Endothelial cell of umbilical vein (primary cell): ENCODE measurements at regions not wholly inside any gene's neighbourhood (a gene's known extent, or its start where the extent isn't known, plus 50 kb on each side); places are given as distances from the start of the nearest gene placed in this dataset.

Experiments used
- BruUV-seq: library from RNA; stranded (reverse); fragments of 400-500 nt; replicated peaks from 2 replicates; lab custom pipeline; 2021; lab: Mats Ljungman, UMichigan
- CTCF ChIA-PET: fragments of 300-600, 350-600 bp; sonication (Branson Sonifier 250); formaldehyde crosslinking; loops from one replicate; lab custom pipeline; 2021; ENCODE audit warnings: antibody characterized with exemption, inconsistent platforms; lab: Charles Lee
- POLR2A ChIA-PET: fragments of 300-600, 350-600 bp; sonication (Branson Sonifier 250); formaldehyde crosslinking; loops from one replicate; lab custom pipeline; 2021; ENCODE audit warnings: antibody characterized with exemption, inconsistent platforms; lab: Charles Lee
- DNase-seq: peaks from one replicate; pipeline ENCODE4 v3.0.0-alpha.2; 2011; ENCODE audit warnings: low read depth, low spot score
- FAIRE-seq: peaks from 2 replicates; lab custom pipeline; 2011; peaks lifted over from hg19 to GRCh38; lab: Jason Lieb, UNC
- H2AFZ ChIP-seq: 2 replicates; pipeline ENCODE4 v1.6.0; 2012; ENCODE audit warnings: low read depth, low read length, control low read depth, inconsistent platforms
- H3K27ac ChIP-seq: 2 replicates; pipeline ENCODE4 v1.5.1; 2011; ENCODE audit warnings: low read depth, mild to moderate bottlenecking, control low read depth, low read length, moderate library complexity; ENCODE audit not compliant: insufficient read depth
- H3K27me3 ChIP-seq, 2 experiments: 2 replicates each; pipeline versions ENCODE4 v1.6.0 to v1.6.1; 2011; ENCODE audit warnings: low read length in 2 of 2, mixed read lengths in 1 of 2; ENCODE audit not compliant: control insufficient read depth in 2 of 2, insufficient read depth in 2 of 2
- H3K36me3 ChIP-seq, 2 experiments: 2 replicates in 1 of 2; 3 replicates in 1 of 2; pipeline ENCODE4 v1.5.1; 2011; ENCODE audit warnings: low read length in 2 of 2, mild to moderate bottlenecking in 1 of 2, moderate library complexity in 1 of 2; ENCODE audit not compliant: control insufficient read depth in 2 of 2, insufficient read depth in 2 of 2; ENCODE audit errors: extremely low read depth in 1 of 2
- H3K4me1 ChIP-seq: 3 replicates; pipeline ENCODE4 v1.5.1; 2011; ENCODE audit warnings: mild to moderate bottlenecking, low read length; ENCODE audit not compliant: control insufficient read depth, insufficient read depth; ENCODE audit errors: extremely low read depth
- H3K4me2 ChIP-seq: 2 replicates; pipeline ENCODE4 v1.6.1; 2011; ENCODE audit warnings: low read length, control low read depth, mixed read lengths; ENCODE audit not compliant: insufficient read depth
- H3K4me3 ChIP-seq, 3 experiments: fragments of 200-600 bp in 1 of 3; sonication (generic), shearing (Covaris generic) in 1 of 3; replicated peaks in 1 of 3; 2 replicates each; pipeline ENCODE4 v1.5.1; 2011 to 2016; ENCODE audit warnings: control low read depth in 3 of 3, low read length in 3 of 3, mild to moderate bottlenecking in 2 of 3, inconsistent platforms in 1 of 3, low read depth in 1 of 3, moderate library complexity in 1 of 3; ENCODE audit not compliant: insufficient read depth in 1 of 3
- H3K79me2 ChIP-seq: 2 replicates; pipeline ENCODE4 v1.6.0; 2012; ENCODE audit warnings: low read length, inconsistent platforms; ENCODE audit not compliant: control insufficient read depth, insufficient read depth
- H3K9ac ChIP-seq: replicated peaks from 2 replicates; pipeline ENCODE3; 2011; ENCODE audit warnings: low read length, control low read depth; ENCODE audit not compliant: insufficient read depth; ENCODE audit errors: extremely low read depth
- H3K9me1 ChIP-seq: replicated peaks from 3 replicates; pipeline ENCODE4 v1.6.0; 2011; ENCODE audit warnings: mild to moderate bottlenecking, low read length; ENCODE audit not compliant: control insufficient read depth, insufficient read depth; ENCODE audit errors: extremely low read depth
- H3K9me3 ChIP-seq: replicated peaks from 2 replicates; pipeline ENCODE4 v1.5.1; 2012; ENCODE audit warnings: low read length, inconsistent platforms; ENCODE audit not compliant: control insufficient read depth, insufficient read depth
- H4K20me1 ChIP-seq: replicated peaks from 2 replicates; pipeline ENCODE3; 2011; ENCODE audit warnings: mild to moderate bottlenecking, low read length; ENCODE audit not compliant: control insufficient read depth, insufficient read depth; ENCODE audit errors: extremely low read depth
- EZH2 ChIP-seq: IDR thresholded peaks from 2 replicates; pipeline ENCODE4 v1.6.1; 2012; ENCODE audit warnings: borderline replicate concordance, low read depth, mild to moderate bottlenecking, moderate library complexity, low read length, inconsistent platforms; ENCODE audit not compliant: severe bottlenecking
- FOS ChIP-seq: IDR thresholded peaks from 2 replicates; pipeline ENCODE4 v1.6.1; 2011; ENCODE audit warnings: mild to moderate bottlenecking, low read length, moderate library complexity, borderline replicate concordance; ENCODE audit not compliant: insufficient read depth
- GATA2 ChIP-seq: IDR thresholded peaks from 2 replicates; pipeline ENCODE4 v1.7.0; 2011; ENCODE audit warnings: low read depth, mild to moderate bottlenecking, moderate library complexity, mixed read lengths, low read length; ENCODE audit not compliant: insufficient read length, insufficient read depth
- JUN ChIP-seq: IDR thresholded peaks from 2 replicates; pipeline ENCODE4 v1.6.1; 2011; ENCODE audit warnings: borderline replicate concordance, low read depth; ENCODE audit not compliant: insufficient read length, insufficient read depth
- MYC ChIP-seq: IDR thresholded peaks from one replicate; pipeline ENCODE4 v1.6.1; 2011; ENCODE audit warnings: mild to moderate bottlenecking, low read depth, low read length
- POLR2A ChIP-seq: IDR thresholded peaks from 2 replicates; pipeline ENCODE4 v1.6.1; 2012; ENCODE audit warnings: low read depth, mild to moderate bottlenecking, control low read depth, low read length
- POLR2AphosphoS5 ChIP-seq: IDR thresholded peaks from 2 replicates; pipeline ENCODE4 v1.6.1; 2012; ENCODE audit warnings: low read depth, mild to moderate bottlenecking, control low read depth, low read length, moderate library complexity; ENCODE audit not compliant: insufficient read depth
- dilution Hi-C: fragments of 300-500 bp; cut with MboI; formaldehyde crosslinking; loops from one replicate; pipeline ENCODE4 v1.15.0; 2019; ENCODE audit warnings: low sequenced_read_pairs; ENCODE audit not compliant: extremely low pct_ligation_motif_present
- intact Hi-C: fragments of 100-400 bp; cut with micrococcal nuclease; formaldehyde crosslinking; loops from one replicate; pipeline ENCODE4 v1.10.0; 2022
- TF ChIP-seq, protein P1 (sequence below): IDR thresholded peaks from 2 replicates; pipeline ENCODE4 v1.6.1; 2011; ENCODE audit not compliant: insufficient read depth, insufficient read length
- TF ChIP-seq, protein P2 (sequence below), 2 donors: IDR thresholded peaks; 1 replicate in 1 of 2; 2 replicates in 1 of 2; pipeline ENCODE4 v1.5.1; 2011; ENCODE audit warnings: low read length in 2 of 2, mild to moderate bottlenecking in 2 of 2, moderate library complexity in 2 of 2, control low read depth in 1 of 2, inconsistent platforms in 1 of 2, low read depth in 1 of 2; ENCODE audit not compliant: insufficient read depth in 1 of 2; ENCODE audit errors: extremely low read depth in 1 of 2

DNA sequence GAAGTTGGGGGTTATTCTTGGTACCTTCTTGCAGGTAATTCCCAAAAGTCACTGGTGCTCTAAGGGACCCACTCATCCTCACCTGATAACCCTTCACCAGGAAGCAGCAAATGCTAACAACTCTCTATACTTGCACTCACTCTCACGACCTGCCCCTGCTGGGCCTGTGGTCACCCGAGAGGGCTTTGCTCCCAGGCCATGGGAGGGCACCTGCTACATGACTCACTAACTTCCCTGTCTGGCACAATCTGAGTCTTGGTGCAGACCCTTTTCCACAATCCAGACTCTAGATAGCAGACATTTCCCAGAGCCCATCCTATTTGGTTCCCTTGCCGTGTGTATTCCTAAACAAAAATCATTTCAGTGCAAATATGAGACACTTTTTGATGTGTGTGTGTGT is 403.8 kb upstream of the FAT1 start:
- H3K4me1 ChIP-seq: no peaks in the 10 kb centered on the region
- no peak overlapping the region for H2AFZ ChIP-seq
- no peaks in the 10 kb centered on the region for H3K79me2 ChIP-seq
- BruUV-seq: no TSS peak
- no peaks in the 10 kb centered on the region for H3K36me3 ChIP-seq
- no peak for TF ChIP-seq POLR2A
- TF ChIP-seq, protein P1, sequence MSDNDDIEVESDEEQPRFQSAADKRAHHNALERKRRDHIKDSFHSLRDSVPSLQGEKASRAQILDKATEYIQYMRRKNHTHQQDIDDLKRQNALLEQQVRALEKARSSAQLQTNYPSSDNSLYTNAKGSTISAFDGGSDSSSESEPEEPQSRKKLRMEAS: no peak
- TF ChIP-seq JUN: no peak
- TF ChIP-seq GATA2: no peak
- H3K9me1 ChIP-seq: no peaks in the 10 kb centered on the region
- H3K4me3 ChIP-seq: no peak overlapping the region
- CTCF ChIA-PET: no interaction called here
- dilution Hi-C loops (no loop called here), intact Hi-C loops (no loop called here)
- FAIRE-seq: no peak
- H3K9me3 ChIP-seq: peaks cover 2% of the 10 kb centered on the region
- no peak for DNase-seq
- no peak overlapping the region for H3K4me2 ChIP-seq
- no peaks in the 10 kb centered on the region for H3K27me3 ChIP-seq
- POLR2A ChIA-PET: no interaction called here
- no peak overlapping the region for H3K9ac ChIP-seq
- H3K27ac ChIP-seq: no peak overlapping the region
- H4K20me1 ChIP-seq: no peaks in the 10 kb centered on the region

DNA sequence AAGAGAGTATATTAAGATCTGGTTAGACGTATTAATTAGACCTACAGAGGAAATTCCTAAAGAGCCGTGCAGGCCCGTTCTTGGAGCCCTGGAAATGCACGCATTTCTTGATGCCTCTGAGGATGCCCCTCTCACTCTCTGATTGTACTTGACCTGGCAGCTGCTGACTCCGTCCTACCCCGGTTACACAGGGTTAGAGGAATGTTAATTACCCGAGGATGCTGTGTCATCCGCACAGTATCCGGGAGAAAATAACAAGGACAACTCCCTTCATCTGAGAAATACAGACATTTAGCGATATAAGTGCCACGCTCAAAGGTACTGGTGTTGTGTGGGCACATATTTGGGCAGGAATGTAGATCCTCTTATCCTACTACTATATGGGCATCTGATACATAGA is 404.6 kb upstream of the FAT1 start:
- Histone ChIP-seq H3K27ac (no peak overlapping the region), H3K4me2 (no peak overlapping the region), H3K4me3 (no peak overlapping the region), H3K9me3 (no peaks in the 10 kb centered on the region), H3K9me1 (no peaks in the 10 kb centered on the region), H3K27me3 (no peaks in the 10 kb centered on the region), H3K4me1 (no peaks in the 10 kb centered on the region), H2AFZ (no peak overlapping the region), H4K20me1 (no peaks in the 10 kb centered on the region), H3K36me3 (no peaks in the 10 kb centered on the region), H3K9ac (no peak overlapping the region), H3K79me2 (no peaks in the 10 kb centered on the region)
- TF ChIP-seq, protein P1: no peak
- TF ChIP-seq EZH2 (no peak), GATA2 (no peak), POLR2A (no peak), JUN (no peak), POLR2AphosphoS5 (no peak), MYC (no peak), FOS (no peak)
- TF ChIP-seq, protein P2, sequence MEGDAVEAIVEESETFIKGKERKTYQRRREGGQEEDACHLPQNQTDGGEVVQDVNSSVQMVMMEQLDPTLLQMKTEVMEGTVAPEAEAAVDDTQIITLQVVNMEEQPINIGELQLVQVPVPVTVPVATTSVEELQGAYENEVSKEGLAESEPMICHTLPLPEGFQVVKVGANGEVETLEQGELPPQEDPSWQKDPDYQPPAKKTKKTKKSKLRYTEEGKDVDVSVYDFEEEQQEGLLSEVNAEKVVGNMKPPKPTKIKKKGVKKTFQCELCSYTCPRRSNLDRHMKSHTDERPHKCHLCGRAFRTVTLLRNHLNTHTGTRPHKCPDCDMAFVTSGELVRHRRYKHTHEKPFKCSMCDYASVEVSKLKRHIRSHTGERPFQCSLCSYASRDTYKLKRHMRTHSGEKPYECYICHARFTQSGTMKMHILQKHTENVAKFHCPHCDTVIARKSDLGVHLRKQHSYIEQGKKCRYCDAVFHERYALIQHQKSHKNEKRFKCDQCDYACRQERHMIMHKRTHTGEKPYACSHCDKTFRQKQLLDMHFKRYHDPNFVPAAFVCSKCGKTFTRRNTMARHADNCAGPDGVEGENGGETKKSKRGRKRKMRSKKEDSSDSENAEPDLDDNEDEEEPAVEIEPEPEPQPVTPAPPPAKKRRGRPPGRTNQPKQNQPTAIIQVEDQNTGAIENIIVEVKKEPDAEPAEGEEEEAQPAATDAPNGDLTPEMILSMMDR (IDR thresholded peaks at IDR 0.05; ENCODE audit: extremely low read depth in 1 of 2, insufficient read depth in 1 of 2, low read depth in 1 of 2, low read length in 2 of 2): no peak
- dilution Hi-C loops: no loop called here
- CTCF ChIA-PET: no interaction called here
- intact Hi-C loops: no loop called here
- FAIRE-seq (no peak), DNase-seq (no peak)
- POLR2A ChIA-PET: no interaction called here
- BruUV-seq: no TSS peak
